HCT116 (cell line): ENCODE measurements at regions not wholly inside any gene's neighbourhood (a gene's known extent, or its start where the extent isn't known, plus 50 kb on each side); places are given as distances from the start of the nearest gene placed in this dataset.

Source experiments
- ATAC-seq: fragments of 200-7000 bp; cut with Tn5 transposase; 2 replicates; pipeline ENCODE4 v1.9.1; 2020; ENCODE audit warnings: mild to moderate bottlenecking, moderate library complexity
- BruUV-seq: library from RNA; stranded (reverse); fragments of 400-500 nt; replicated peaks from 2 replicates; lab custom pipeline; 2021; lab: Mats Ljungman, UMichigan
- CTCF ChIA-PET: fragments of 300-600 bp; sonication (Branson Sonifier 250); formaldehyde crosslinking; loops from one replicate; lab custom pipeline; 2021; ENCODE audit warnings: antibody characterized with exemption; lab: Charles Lee
- POLR2A ChIA-PET: fragments of 300-600, 350-600 bp; sonication (Branson Sonifier 250); formaldehyde crosslinking; loops from one replicate; lab custom pipeline; 2021; ENCODE audit warnings: antibody characterized with exemption; lab: Charles Lee
- RAD21 ChIA-PET, 2 experiments: fragments of 300-600 bp; sonication (Branson Sonifier 250); formaldehyde crosslinking; loops; one replicate each; lab custom pipeline; 2023; ENCODE audit warnings: low total read pairs in 2 of 2; ENCODE audit not compliant: uncharacterized antibody in 2 of 2, unreplicated experiment in 2 of 2, low non-redundant PET in 1 of 2; lab: Charles Lee
- DNase-seq: peaks from one replicate; pipeline ENCODE4 v3.0.0-alpha.2; 2010; ENCODE audit warnings: low read depth, low spot score
- H2AFZ ChIP-seq: fragments of 200-600 bp; shearing (Covaris generic), sonication (generic); 2 replicates; pipeline ENCODE4 v1.6.1; 2017; ENCODE audit warnings: low read depth, mixed run types, mixed read lengths, antibody characterized with exemption, low read length; ENCODE audit not compliant: poor library complexity, severe bottlenecking
- H3K27ac ChIP-seq: 2 replicates; pipeline ENCODE4 v1.5.1; 2012; ENCODE audit warnings: low read depth, low read length
- H3K27me3 ChIP-seq: fragments of 200-600 bp; sonication (generic); 2 replicates; pipeline ENCODE4 v1.6.1; 2016; ENCODE audit warnings: mixed run types, low read length, mixed read lengths; ENCODE audit not compliant: insufficient read depth
- H3K36me3 ChIP-seq, 2 experiments: fragments of 200-500 bp in 1 of 2; fragments of 200-600 bp in 1 of 2; sonication (Bioruptor generic) in 1 of 2; sonication (generic) in 1 of 2; 2 replicates each; pipeline versions ENCODE4 v1.5.1 to v1.6.1; 2014 to 2016; ENCODE audit warnings: low read length in 2 of 2, inconsistent platforms in 1 of 2, mixed read lengths in 1 of 2, mixed run types in 1 of 2; ENCODE audit not compliant: insufficient read depth in 2 of 2, control insufficient read depth in 1 of 2
- H3K4me1 ChIP-seq, 2 experiments: fragments of 200-600 bp in 1 of 2; sonication (generic) in 1 of 2; 2 replicates each; pipeline versions ENCODE4 v1.5.1 to v1.6.1; 2012 to 2017; ENCODE audit warnings: low read length in 2 of 2, inconsistent platforms in 1 of 2, mild to moderate bottlenecking in 1 of 2, mixed read lengths in 1 of 2, mixed run types in 1 of 2, moderate library complexity in 1 of 2; ENCODE audit not compliant: insufficient read depth in 2 of 2, control insufficient read depth in 1 of 2
- H3K4me2 ChIP-seq: fragments of 200-600 bp; sonication (generic); 2 replicates; pipeline ENCODE4 v1.6.1; 2017; ENCODE audit warnings: mixed run types, low read length, mixed read lengths
- H3K4me3 ChIP-seq, 2 experiments: fragments of 200-600 bp in 1 of 2; sonication (generic) in 1 of 2; replicated peaks in 1 of 2; 2 replicates each; pipeline ENCODE4 v1.5.1; 2011 to 2016; ENCODE audit warnings: low read length in 2 of 2, control low read depth in 1 of 2, low read depth in 1 of 2, mild to moderate bottlenecking in 1 of 2, mixed read lengths in 1 of 2, mixed run types in 1 of 2
- H3K79me2 ChIP-seq: fragments of 200-600 bp; sonication (generic); 2 replicates; pipeline ENCODE4 v1.6.1; 2017; ENCODE audit warnings: mild to moderate bottlenecking, mixed run types, low read length, moderate library complexity, mixed read lengths; ENCODE audit not compliant: insufficient read depth
- H3K9ac ChIP-seq: fragments of 200-600 bp; sonication (generic); 2 replicates; pipeline ENCODE4 v1.6.1; 2016; ENCODE audit warnings: low read length, mixed read lengths
- H3K9me2 ChIP-seq: fragments of 200-600 bp; sonication (generic), shearing (Covaris generic); 2 replicates; pipeline ENCODE4 v1.6.1; 2017; ENCODE audit warnings: mixed run types, mild to moderate bottlenecking, moderate library complexity; ENCODE audit not compliant: insufficient read depth
- H3K9me3 ChIP-seq, 2 experiments: fragments of 200-500 bp in 1 of 2; fragments of 200-600 bp in 1 of 2; sonication (Bioruptor generic) in 1 of 2; sonication (generic) in 1 of 2; 2 replicates each; pipeline ENCODE4 v1.6.1; 2014 to 2017; ENCODE audit warnings: low read length in 2 of 2, mixed read lengths in 2 of 2, inconsistent platforms in 1 of 2, low read depth in 1 of 2, mild to moderate bottlenecking in 1 of 2, mixed run types in 1 of 2, moderate library complexity in 1 of 2; ENCODE audit not compliant: control insufficient read depth in 1 of 2, insufficient read depth in 1 of 2
- H4K20me1 ChIP-seq: fragments of 200-600 bp; sonication (generic), shearing (Covaris generic); 2 replicates; pipeline ENCODE4 v1.6.1; 2017; ENCODE audit warnings: mixed run types, mild to moderate bottlenecking, moderate library complexity; ENCODE audit not compliant: insufficient read depth
- CBX3 ChIP-seq: IDR thresholded peaks from 2 replicates; pipeline ENCODE4 v1.6.1; 2012; ENCODE audit warnings: low read depth
- CEBPB ChIP-seq: IDR thresholded peaks from 2 replicates; pipeline ENCODE4 v1.6.1; 2012; ENCODE audit warnings: low read depth
- EGR1 ChIP-seq: IDR thresholded peaks from 2 replicates; pipeline ENCODE4 v1.6.1; 2012; ENCODE audit warnings: low read depth
- EZH2phosphoT487 ChIP-seq: fragments of 200-600 bp; IDR thresholded peaks from 2 replicates; pipeline ENCODE4 v1.6.1; 2018; ENCODE audit warnings: antibody characterized with exemption, borderline replicate concordance
- POLR2A ChIP-seq: IDR thresholded peaks from 2 replicates; pipeline ENCODE4 v1.7.0; 2011; ENCODE audit warnings: borderline replicate concordance; ENCODE audit not compliant: insufficient read depth, insufficient read length; ENCODE audit errors: extremely low read depth
- SP1 ChIP-seq: IDR thresholded peaks from 2 replicates; pipeline ENCODE4 v1.6.1; 2012; ENCODE audit warnings: low read depth
- TCF7L2 ChIP-seq: IDR thresholded peaks from 2 replicates; pipeline ENCODE4 v1.7.0; 2011; ENCODE audit warnings: borderline replicate concordance, inconsistent platforms; ENCODE audit not compliant: insufficient read depth, insufficient read length; ENCODE audit errors: extremely low read depth
- YY1 ChIP-seq: IDR thresholded peaks from 2 replicates; pipeline ENCODE4 v1.6.1; 2011; ENCODE audit warnings: low read length, low read depth, moderate library complexity, mild to moderate bottlenecking; ENCODE audit not compliant: insufficient replicate concordance; ENCODE audit errors: extremely low read depth
- intact Hi-C: fragments of 100-400 bp; cut with micrococcal nuclease; formaldehyde crosslinking; loops from 2 replicates; pipeline ENCODE4 v1.10.0; 2022
- TF ChIP-seq, protein P1 (sequence below): IDR thresholded peaks from 2 replicates; pipeline ENCODE4 v1.6.1; 2012
- TF ChIP-seq, protein P2 (sequence below): IDR thresholded peaks from 2 replicates; pipeline ENCODE4 v1.6.1; 2011; ENCODE audit warnings: mild to moderate bottlenecking, low read length, moderate library complexity; ENCODE audit not compliant: insufficient replicate concordance; ENCODE audit errors: extremely low read depth
- TF ChIP-seq, protein P3 (sequence below): IDR thresholded peaks from 2 replicates; pipeline ENCODE4 v1.6.1; 2012

DNA sequence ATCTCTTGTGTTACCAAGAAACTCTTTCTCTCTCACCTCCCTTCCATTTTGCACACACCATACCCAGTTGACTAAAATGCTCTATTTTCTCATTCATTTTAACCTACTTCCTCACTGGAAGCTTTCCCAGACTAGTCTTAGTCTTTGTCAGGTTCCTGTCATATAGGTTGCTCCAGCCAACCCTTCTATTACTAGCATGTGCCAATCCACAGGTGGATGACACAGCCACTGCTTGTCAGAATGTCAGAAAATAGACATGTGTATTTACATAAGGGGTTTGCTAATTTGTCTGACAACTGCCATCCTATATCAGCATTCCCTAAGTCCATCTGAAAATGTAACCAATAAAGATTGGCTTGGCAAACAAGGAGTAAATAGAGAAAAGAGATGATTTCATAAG, 239.2 kb upstream of the SMIM31 start (continued):
- no peak for TF ChIP-seq CBX3
- TF ChIP-seq, protein P1, sequence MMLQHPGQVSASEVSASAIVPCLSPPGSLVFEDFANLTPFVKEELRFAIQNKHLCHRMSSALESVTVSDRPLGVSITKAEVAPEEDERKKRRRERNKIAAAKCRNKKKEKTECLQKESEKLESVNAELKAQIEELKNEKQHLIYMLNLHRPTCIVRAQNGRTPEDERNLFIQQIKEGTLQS, result no peak
- no peak for TF ChIP-seq EGR1
- TF ChIP-seq SP1, result no peak
- no peak for TF ChIP-seq CEBPB
- no peak for TF ChIP-seq POLR2A

DNA sequence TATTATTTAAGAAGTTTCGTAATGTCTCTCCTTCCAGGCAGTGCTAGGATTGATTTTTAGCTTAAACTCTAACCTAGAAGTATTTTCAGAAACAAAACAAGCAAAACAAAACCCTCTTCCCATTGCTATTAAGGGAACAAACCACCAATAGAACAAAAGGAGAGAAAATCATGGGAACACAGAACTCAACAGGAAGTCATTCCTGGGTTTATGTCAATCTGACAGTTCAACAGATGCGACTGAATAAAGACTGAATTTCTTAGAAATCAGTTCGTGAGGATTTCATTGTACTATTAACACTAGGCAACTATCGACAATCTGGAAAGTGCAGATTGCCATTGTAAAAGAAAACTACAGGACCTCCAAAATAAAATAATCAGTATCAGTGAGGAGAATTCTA, 229.1 kb upstream of the SMIM31 start:
- TF ChIP-seq TCF7L2, result no peak
- TF ChIP-seq, protein P1, result no peak
- TF ChIP-seq SP1, result no peak
- no peak for TF ChIP-seq EZH2phosphoT487
- TF ChIP-seq, all 23 proteins: peak for 0
- DNase-seq (no peak), ATAC-seq (no peak)
- Histone ChIP-seq H2AFZ (no peak overlapping the region), H3K27me3 (no peaks in the 10 kb centered on the region), H3K9me3 (no peaks in the 10 kb centered on the region), H3K79me2 (no peaks in the 10 kb centered on the region), H4K20me1 (no peaks in the 10 kb centered on the region), H3K4me1 (no peaks in the 10 kb centered on the region), H3K4me2 (no peak overlapping the region), H3K9ac (no peak overlapping the region), H3K27ac (no peak overlapping the region), H3K36me3 (no peaks in the 10 kb centered on the region), H3K4me3 (no peak overlapping the region), H3K9me2 (no peaks in the 10 kb centered on the region)
- ChIA-PET CTCF (no interaction called here), RAD21 (no interaction called here), POLR2A (no interaction called here)
- intact Hi-C loops, result no loop called here
- BruUV-seq, result no TSS peak

DNA sequence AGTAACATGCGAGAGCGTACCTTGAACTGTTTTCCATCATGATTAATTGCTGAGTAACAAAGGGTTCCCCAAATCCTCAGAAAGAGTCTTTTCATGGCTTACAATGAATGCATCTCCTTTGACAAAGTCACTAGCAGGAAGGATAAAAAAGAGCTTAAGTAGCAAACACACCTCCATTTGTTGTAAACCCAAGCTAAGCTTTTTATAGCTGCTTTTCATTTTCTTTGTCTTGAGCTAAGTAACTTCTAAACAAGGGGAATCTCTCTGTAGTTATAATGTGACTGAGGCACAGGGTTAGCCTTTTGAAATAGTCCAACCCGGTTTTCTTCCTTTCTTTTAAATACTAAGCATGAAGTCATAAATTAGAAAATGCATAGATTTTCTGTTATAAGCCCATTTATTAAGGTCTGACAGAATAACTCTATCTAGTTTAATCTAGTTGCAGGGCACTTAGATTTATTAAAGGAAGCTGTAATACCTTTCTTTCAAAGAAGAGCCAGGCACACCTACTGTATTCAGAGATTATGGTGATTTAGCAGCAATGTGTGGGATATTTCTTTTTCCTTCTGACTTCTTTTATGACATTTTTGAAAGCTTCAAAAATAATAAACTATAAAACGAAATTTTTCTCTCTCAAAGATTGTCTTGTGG, 226.9 kb upstream of the SMIM31 start:
- H3K9ac ChIP-seq, result no peak overlapping the region
- ChIA-PET POLR2A (no interaction called here), CTCF (no interaction called here), RAD21 (no interaction called here)
- H4K20me1 ChIP-seq, result no peaks in the 10 kb centered on the region
- no peak overlapping the region for H3K4me2 ChIP-seq
- BruUV-seq, result no TSS peak
- no peak overlapping the region for H3K4me3 ChIP-seq
- no peaks in the 10 kb centered on the region for H3K9me2 ChIP-seq
- no peaks in the 10 kb centered on the region for H3K79me2 ChIP-seq
- intact Hi-C loops, result no loop called here
- H2AFZ ChIP-seq, result no peak overlapping the region
- no peaks in the 10 kb centered on the region for H3K27me3 ChIP-seq
- H3K36me3 ChIP-seq, result no peaks in the 10 kb centered on the region
- H3K4me1 ChIP-seq, result no peaks in the 10 kb centered on the region
- DNase-seq, result no peak
- ATAC-seq, result no peak
- H3K27ac ChIP-seq, result no peak overlapping the region
- no peaks in the 10 kb centered on the region for H3K9me3 ChIP-seq
- no peak for TF ChIP-seq POLR2A
- TF ChIP-seq, protein P2, sequence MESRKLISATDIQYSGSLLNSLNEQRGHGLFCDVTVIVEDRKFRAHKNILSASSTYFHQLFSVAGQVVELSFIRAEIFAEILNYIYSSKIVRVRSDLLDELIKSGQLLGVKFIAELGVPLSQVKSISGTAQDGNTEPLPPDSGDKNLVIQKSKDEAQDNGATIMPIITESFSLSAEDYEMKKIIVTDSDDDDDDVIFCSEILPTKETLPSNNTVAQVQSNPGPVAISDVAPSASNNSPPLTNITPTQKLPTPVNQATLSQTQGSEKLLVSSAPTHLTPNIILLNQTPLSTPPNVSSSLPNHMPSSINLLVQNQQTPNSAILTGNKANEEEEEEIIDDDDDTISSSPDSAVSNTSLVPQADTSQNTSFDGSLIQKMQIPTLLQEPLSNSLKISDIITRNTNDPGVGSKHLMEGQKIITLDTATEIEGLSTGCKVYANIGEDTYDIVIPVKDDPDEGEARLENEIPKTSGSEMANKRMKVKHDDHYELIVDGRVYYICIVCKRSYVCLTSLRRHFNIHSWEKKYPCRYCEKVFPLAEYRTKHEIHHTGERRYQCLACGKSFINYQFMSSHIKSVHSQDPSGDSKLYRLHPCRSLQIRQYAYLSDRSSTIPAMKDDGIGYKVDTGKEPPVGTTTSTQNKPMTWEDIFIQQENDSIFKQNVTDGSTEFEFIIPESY, result no peak
- TF ChIP-seq YY1, result no peak
- TF ChIP-seq, protein P3, sequence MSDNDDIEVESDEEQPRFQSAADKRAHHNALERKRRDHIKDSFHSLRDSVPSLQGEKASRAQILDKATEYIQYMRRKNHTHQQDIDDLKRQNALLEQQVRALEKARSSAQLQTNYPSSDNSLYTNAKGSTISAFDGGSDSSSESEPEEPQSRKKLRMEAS, result no peak
